A673 (cell line): ENCODE measurements at regions not wholly inside any gene's neighbourhood (a gene's known extent, or its start where the extent isn't known, plus 50 kb on each side); places are given as distances from the start of the nearest gene placed in this dataset.

ENCODE experiments used
- CTCF ChIP-seq: fragments of 300-800, 200-600 bp; sonication (generic); conservative IDR thresholded peaks from 2 replicates; pipeline ENCODE4 v1.5.1; 2017; ENCODE audit warnings: low read depth, mild to moderate bottlenecking, antibody characterized with exemption, low read length, moderate library complexity, mixed read lengths
- EZH2 ChIP-seq: fragments of 200-600 bp; sonication (generic); IDR thresholded peaks from 2 replicates; pipeline ENCODE4 v1.6.1; 2017; ENCODE audit warnings: borderline replicate concordance, low read depth, mild to moderate bottlenecking, mixed read lengths, antibody characterized with exemption, low read length; ENCODE audit not compliant: poor library complexity, severe bottlenecking

- no peak for TF ChIP-seq CTCF
- no peak for TF ChIP-seq EZH2
Observed at GRCh38 chr5:158056130-158056825, 197.3 kb upstream of the CLINT1 start.
